Activated naive CD8-positive, alpha-beta T cell treated with anti-CD3 and anti-CD28 coated beads, Interleukin-2, amount 50 U/mL, for 24 hours (primary cell): ENCODE measurements at regions not wholly inside any gene's neighbourhood (a gene's known extent, or its start where the extent isn't known, plus 50 kb on each side); places are given as distances from the start of the nearest gene placed in this dataset.
"Not testable (repeated sequence)": the region's sequence is repeated elsewhere in the genome, so short reads cannot be mapped to it uniquely, and the experiment has no call there.

Source experiments
- ATAC-seq: fragments of 150-1000 bp; cut with Tn5 transposase; one replicate; pipeline ENCODE4 v1.10.0; 2021
- DNase-seq: peaks from one replicate; pipeline ENCODE4 v3.0.0; 2021
- H3K27ac Mint-ChIP-seq: one replicate; pipeline ENCODE4 v1.8.0; 2021; ENCODE audit warnings: mild to moderate bottlenecking, mixed read lengths
- H3K27me3 Mint-ChIP-seq: one replicate; pipeline ENCODE4 v1.8.0; 2021; ENCODE audit warnings: mixed read lengths
- H3K36me3 Mint-ChIP-seq: one replicate; pipeline ENCODE4 v1.8.0; 2021; ENCODE audit warnings: low read depth, mixed read lengths
- H3K4me1 Mint-ChIP-seq: one replicate; pipeline ENCODE4 v1.8.0; 2021; ENCODE audit warnings: mixed read lengths
- H3K4me3 Mint-ChIP-seq: one replicate; pipeline ENCODE4 v1.8.0; 2021; ENCODE audit warnings: mild to moderate bottlenecking, moderate library complexity, mixed read lengths
- H3K9me3 Mint-ChIP-seq: one replicate; pipeline ENCODE4 v1.8.0; 2021; ENCODE audit warnings: mixed read lengths

DNA sequence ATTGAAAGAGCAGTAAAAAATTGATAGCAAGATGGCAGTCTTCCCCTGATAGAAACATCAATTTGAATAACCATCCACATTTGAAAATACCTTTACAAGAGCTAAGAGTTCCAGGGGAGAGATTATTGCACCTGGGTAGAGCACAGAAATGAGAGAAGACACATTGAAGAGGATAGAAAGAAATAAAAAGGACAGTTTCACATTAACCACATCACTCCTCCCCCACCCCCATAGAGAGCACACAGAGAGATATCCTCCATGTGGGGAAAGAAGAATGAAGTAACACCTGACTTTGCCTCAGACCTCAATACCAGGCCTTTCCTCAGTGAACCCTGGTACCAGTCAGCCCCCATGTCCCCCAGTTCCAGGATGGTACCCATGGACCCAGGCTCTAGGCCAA, 486.7 kb downstream of the FAM181B start:
- Mint-ChIP-seq H3K27ac (no peak overlapping the region), H3K4me1 (no peaks in the 10 kb centered on the region), H3K36me3 (no peaks in the 10 kb centered on the region), H3K27me3 (peaks cover 8% of the 10 kb centered on the region), H3K9me3 (peaks cover 4% of the 10 kb centered on the region), H3K4me3 (no peak overlapping the region)
- ATAC-seq, result no peak
- no peak for DNase-seq

GRCh38 chr11:82239498-82239897, 494.2 kb downstream of the FAM181B start:
- Mint-ChIP-seq H3K27me3 (peaks cover 10% of the 10 kb centered on the region), H3K4me3 (no peak overlapping the region), H3K36me3 (no peaks in the 10 kb centered on the region), H3K4me1 (no peaks in the 10 kb centered on the region), H3K27ac (no peak overlapping the region), H3K9me3 (peaks cover 4% of the 10 kb centered on the region)
- ATAC-seq (no peak), DNase-seq (no peak)

DNA sequence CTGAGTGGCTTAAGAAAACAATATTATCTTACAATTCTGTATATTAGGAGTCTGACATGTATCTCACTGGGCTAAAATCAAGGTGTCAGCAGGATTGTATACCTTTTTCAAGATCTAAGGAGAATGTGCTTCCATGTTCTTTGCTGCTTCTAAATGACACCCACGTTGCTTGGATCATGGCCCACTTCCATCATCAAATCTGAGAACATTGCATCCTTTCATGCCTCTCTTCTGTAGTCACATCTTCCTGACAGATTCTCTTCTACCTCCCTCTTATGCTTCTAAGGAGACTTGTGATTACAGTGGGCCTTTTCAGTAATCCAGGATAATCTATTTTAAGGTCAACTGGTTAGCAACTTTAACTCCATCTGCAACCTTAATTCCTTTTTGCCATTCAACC, 499.4 kb downstream of the FAM181B start:
- H3K4me3 Mint-ChIP-seq, result no peak overlapping the region
- ATAC-seq (no peak), DNase-seq (no peak)
- H3K9me3 Mint-ChIP-seq, result no peaks in the 10 kb centered on the region
- no peaks in the 10 kb centered on the region for H3K4me1 Mint-ChIP-seq
- peaks cover 5% of the 10 kb centered on the region for H3K27me3 Mint-ChIP-seq
- no peak overlapping the region for H3K27ac Mint-ChIP-seq
- H3K36me3 Mint-ChIP-seq, result no peaks in the 10 kb centered on the region

DNA sequence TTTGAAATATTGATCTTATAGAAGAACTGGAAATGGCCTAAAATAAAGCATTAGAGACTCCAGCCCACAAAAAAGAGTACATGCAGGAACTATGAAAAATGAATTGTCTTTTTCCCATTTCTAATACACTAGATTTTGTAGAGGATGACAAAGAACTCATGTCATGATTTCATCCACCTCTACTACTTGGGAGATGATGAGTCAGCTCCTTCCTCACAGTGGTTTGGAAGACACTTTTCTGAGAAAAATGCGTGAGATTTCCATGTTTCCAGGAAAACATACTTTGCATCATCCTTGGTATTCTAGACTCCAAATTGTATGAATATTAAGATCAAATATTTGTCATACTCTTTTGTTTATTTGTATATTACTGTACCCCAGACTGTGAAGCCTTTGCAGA, 500.5 kb downstream of the FAM181B start:
- H3K4me1 Mint-ChIP-seq, result no peaks in the 10 kb centered on the region
- ATAC-seq, result no peak
- H3K27ac Mint-ChIP-seq, result no peak overlapping the region
- H3K36me3 Mint-ChIP-seq, result no peaks in the 10 kb centered on the region
- no peak overlapping the region for H3K4me3 Mint-ChIP-seq
- no peak for DNase-seq
- H3K9me3 Mint-ChIP-seq, result no peaks in the 10 kb centered on the region
- H3K27me3 Mint-ChIP-seq, result peaks cover 5% of the 10 kb centered on the region

DNA sequence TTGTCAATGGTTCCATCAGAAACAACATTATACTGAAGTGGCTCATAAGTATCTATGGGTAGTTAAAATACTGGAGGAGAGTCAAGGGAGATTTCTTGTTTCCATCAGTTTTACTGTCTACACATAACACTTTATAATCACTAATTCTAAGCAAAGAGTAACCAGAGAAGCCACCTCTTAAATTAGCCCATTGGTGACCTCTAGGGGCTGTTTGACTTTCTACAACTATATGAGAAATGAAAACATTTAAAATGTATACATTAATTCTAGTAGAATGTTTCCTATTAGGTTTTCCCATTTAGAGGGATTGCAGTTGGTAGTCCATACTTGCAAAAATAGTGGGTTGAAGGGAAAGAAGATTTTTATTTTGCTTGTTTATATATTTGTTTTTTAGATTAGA, 504.3 kb downstream of the FAM181B start:
- ATAC-seq (no peak), DNase-seq (no peak)
- Mint-ChIP-seq H3K27ac (no peak overlapping the region), H3K9me3 (no peaks in the 10 kb centered on the region), H3K4me1 (no peaks in the 10 kb centered on the region), H3K4me3 (no peak overlapping the region), H3K27me3 (peaks cover 2% of the 10 kb centered on the region), H3K36me3 (no peaks in the 10 kb centered on the region)

DNA sequence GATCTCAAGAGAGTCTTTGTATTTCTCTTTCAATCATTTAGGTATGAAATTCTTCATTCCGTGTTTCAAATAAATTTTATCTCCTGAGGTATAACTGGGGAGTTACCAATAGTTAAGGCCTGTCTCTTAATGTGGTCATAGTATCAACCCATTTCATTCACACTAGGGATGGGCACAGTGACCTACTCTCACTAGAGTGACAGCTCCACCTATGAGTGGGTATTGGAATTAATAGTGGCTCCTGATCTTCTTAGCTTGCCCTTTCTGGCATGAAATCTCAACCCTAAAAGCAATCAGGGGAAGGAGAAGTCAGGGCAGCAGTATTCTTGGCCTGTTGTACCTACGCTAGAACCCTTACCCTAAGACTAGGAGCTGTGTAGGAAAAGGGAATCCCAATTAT, 507.7 kb downstream of the FAM181B start:
- no peak for ATAC-seq
- H3K27ac Mint-ChIP-seq, result no peak overlapping the region
- H3K27me3 Mint-ChIP-seq, result no peaks in the 10 kb centered on the region

DNA sequence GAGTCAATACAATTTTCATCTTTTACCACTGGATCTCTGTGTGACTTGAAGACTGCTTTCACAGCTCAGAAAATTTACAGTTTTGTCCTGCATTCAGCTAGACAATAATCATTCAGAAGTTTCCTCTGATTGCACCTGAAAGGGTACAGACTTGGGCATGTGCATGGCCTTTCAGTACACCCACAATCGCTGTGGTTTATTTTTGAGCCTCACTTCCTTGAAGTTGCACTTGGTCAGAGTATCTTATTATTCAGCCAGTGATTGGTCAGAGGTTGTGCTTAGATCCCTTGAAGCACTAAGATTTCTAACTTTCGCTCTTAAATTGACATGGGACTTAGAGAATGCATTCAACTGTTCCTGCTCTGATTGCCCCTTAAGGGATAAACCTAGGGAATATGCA, 508.2 kb downstream of the FAM181B start:
- no peak overlapping the region for H3K4me3 Mint-ChIP-seq
- no peaks in the 10 kb centered on the region for H3K4me1 Mint-ChIP-seq
- no peak overlapping the region for H3K27ac Mint-ChIP-seq
- ATAC-seq (no peak), DNase-seq (no peak)
- H3K36me3 Mint-ChIP-seq, result no peaks in the 10 kb centered on the region
- no peaks in the 10 kb centered on the region for H3K9me3 Mint-ChIP-seq
- no peaks in the 10 kb centered on the region for H3K27me3 Mint-ChIP-seq

More for the DNA sequence above, 507.7 kb downstream of the FAM181B start:
- no peak overlapping the region for H3K4me3 Mint-ChIP-seq
- H3K4me1 Mint-ChIP-seq, result no peaks in the 10 kb centered on the region
- H3K36me3 Mint-ChIP-seq, result no peaks in the 10 kb centered on the region
- no peaks in the 10 kb centered on the region for H3K9me3 Mint-ChIP-seq
- no peak for DNase-seq

DNA sequence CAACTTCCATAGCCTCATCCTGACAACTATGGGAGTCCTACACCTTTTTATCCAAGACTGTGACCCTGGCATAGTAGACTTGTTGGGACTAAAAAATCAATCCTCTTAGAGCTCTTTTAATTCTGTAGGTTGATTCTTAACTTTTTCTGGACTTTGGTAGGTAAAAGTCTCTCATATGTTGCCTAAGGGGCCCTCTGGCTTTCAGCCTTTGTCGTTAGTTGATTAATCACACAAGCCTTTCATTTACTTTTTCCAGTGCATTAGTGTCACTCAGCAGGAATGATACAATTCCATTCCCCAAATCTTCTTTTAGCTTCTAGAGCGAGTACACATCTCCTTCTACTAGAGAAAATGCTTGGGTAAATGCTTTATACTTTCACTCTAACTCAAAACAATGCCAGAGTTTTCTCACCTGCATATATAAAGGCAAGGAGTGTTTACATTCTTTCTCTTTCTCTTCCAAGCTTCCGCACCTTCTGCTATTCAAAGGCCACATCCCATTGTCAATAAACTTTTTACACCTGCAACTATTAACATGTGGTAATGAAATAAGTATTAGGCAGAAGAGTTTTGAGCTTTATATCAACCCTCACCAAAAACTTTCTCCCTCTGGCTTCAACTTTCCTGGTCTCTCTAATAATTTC, 516.6 kb downstream of the FAM181B start:
- no peaks in the 10 kb centered on the region for H3K27me3 Mint-ChIP-seq
- ATAC-seq (no peak), DNase-seq (no peak)
- H3K9me3 Mint-ChIP-seq, result no peaks in the 10 kb centered on the region
- H3K4me3 Mint-ChIP-seq, result no peak overlapping the region
- no peaks in the 10 kb centered on the region for H3K36me3 Mint-ChIP-seq
- no peak overlapping the region for H3K27ac Mint-ChIP-seq
- H3K4me1 Mint-ChIP-seq, result no peaks in the 10 kb centered on the region

DNA sequence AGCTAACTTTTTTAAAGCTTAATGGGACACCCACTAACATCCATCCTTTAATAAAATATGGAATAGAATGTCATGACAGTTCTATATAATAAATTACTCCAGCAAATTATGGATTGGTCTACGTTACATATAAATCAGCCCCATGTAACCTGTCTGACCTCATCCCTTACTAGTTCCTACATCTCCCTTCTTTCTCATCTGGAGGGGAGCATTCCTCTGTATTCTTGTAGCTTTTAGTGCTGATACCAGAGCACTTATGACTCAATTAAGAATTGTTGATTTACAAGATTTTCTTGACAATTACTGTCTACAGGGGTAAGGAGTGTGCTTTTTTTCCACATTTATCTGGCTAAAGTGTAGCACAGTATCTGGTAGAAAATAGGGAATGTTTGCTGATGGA, 523.7 kb downstream of the FAM181B start:
- H3K27me3 Mint-ChIP-seq, result no peaks in the 10 kb centered on the region
- H3K4me1 Mint-ChIP-seq, result no peaks in the 10 kb centered on the region
- no peak overlapping the region for H3K27ac Mint-ChIP-seq
- no peaks in the 10 kb centered on the region for H3K9me3 Mint-ChIP-seq
- H3K36me3 Mint-ChIP-seq, result no peaks in the 10 kb centered on the region
- no peak overlapping the region for H3K4me3 Mint-ChIP-seq
- ATAC-seq (no peak), DNase-seq (no peak)

- no peak overlapping the region for H3K4me3 Mint-ChIP-seq
- no peak for ATAC-seq
- no peak overlapping the region for H3K27ac Mint-ChIP-seq
- H3K4me1 Mint-ChIP-seq, result no peaks in the 10 kb centered on the region
- H3K36me3 Mint-ChIP-seq, result no peaks in the 10 kb centered on the region
- no peaks in the 10 kb centered on the region for H3K27me3 Mint-ChIP-seq
- no peak for DNase-seq
- no peaks in the 10 kb centered on the region for H3K9me3 Mint-ChIP-seq
Measured at GRCh38 chr11:82195283-82195682, 538.4 kb downstream of the FAM181B start.

DNA sequence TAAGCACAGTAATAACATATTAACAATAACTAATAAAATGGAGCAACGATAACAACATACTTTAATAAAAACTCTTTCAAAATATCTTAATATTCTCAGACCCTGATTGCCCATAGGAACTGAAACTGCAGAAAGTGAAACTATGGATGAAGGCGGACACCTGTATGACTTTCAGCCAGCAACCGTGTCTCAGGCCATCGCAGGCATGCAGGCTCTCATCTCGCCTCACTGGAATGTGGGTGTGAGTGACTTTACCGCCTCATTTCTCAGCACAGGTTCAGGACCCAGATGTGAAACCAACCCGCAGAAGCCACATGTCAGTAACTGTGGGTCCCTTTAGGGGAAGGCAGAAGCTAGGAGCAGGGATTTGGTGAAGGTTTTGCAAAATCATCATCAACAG, 539.1 kb downstream of the FAM181B start:
- Mint-ChIP-seq H3K9me3 (no peaks in the 10 kb centered on the region), H3K27me3 (no peaks in the 10 kb centered on the region), H3K4me3 (no peak overlapping the region), H3K4me1 (no peaks in the 10 kb centered on the region), H3K36me3 (no peaks in the 10 kb centered on the region), H3K27ac (no peak overlapping the region)
- no peak for DNase-seq
- ATAC-seq, result no peak

DNA sequence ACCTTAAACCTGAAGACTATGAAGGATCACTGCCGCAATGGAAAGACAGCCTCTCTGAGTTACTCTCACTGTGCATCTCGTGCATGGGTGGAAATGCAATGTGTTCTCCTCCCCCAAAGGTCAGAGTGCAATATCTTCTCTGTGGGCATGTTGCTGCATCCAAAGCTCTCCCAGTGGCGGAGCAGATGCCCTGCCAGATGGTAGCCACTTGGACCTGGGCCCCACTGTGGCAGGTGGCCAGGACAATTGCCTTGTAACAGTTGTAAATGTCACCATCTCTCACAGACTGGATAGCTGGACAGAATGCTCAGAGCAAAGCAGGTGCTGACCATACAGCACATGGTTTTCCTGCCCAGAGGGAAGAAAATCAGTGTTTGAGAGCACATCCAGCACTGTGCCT, 542.0 kb downstream of the FAM181B start:
- Mint-ChIP-seq H3K27ac (no peak overlapping the region), H3K36me3 (no peaks in the 10 kb centered on the region), H3K4me1 (no peaks in the 10 kb centered on the region), H3K9me3 (no peaks in the 10 kb centered on the region), H3K27me3 (no peaks in the 10 kb centered on the region), H3K4me3 (no peak overlapping the region)
- ATAC-seq (no peak), DNase-seq (no peak)

- H3K27ac Mint-ChIP-seq, result no peak overlapping the region
- no peaks in the 10 kb centered on the region for H3K27me3 Mint-ChIP-seq
- ATAC-seq (no peak), DNase-seq (no peak)
- H3K4me3 Mint-ChIP-seq, result no peak overlapping the region
- H3K36me3 Mint-ChIP-seq, result no peaks in the 10 kb centered on the region
- no peaks in the 10 kb centered on the region for H3K4me1 Mint-ChIP-seq
- peaks cover under 1% of the 10 kb centered on the region for H3K9me3 Mint-ChIP-seq
Measured at GRCh38 chr11:82185925-82186324, 547.7 kb downstream of the FAM181B start.

DNA sequence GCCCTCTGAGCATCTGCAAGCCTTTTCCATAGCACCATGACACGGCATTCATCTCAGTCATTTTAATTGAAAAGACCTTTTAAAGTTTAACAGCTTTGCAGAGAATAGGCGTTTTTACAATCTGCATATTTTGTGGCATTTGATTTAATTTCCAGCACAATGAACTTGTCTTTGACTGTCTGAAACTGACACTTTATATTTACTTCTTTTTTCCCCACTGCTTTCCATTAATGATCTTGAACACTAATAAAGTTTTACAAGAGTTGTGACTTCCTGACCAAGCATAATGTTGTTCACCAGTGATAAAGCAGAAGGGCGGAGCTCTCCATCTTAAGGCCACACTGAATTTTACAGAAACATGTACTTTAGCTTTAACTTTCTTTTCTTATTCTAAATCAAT, 548.7 kb downstream of the FAM181B start:
- DNase-seq (no peak), ATAC-seq (no peak)
- Mint-ChIP-seq H3K4me1 (no peaks in the 10 kb centered on the region), H3K9me3 (peaks cover 5% of the 10 kb centered on the region), H3K27ac (no peak overlapping the region), H3K4me3 (no peak overlapping the region), H3K27me3 (no peaks in the 10 kb centered on the region), H3K36me3 (no peaks in the 10 kb centered on the region)

DNA sequence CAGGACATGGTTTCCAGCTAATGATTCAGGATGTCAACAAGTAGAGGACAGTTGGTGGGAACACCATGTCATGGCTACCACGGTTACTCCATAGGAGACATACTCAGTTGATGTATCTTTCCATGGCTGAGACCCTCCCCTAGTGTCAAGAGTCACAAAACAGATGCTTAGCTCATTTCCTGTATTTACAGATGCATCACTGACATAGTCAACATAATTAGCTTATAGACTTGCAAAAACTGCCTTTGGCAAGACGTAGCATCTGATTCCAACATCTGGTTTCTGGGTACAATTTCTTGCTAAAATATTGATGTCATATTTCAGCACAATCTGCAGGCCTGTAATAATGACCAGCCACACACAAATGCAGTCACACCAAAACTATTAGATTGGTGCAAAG, 550.3 kb downstream of the FAM181B start:
- Mint-ChIP-seq H3K4me3 (no peak overlapping the region), H3K4me1 (no peaks in the 10 kb centered on the region), H3K27me3 (no peaks in the 10 kb centered on the region), H3K9me3 (peaks cover 5% of the 10 kb centered on the region), H3K27ac (no peak overlapping the region), H3K36me3 (no peaks in the 10 kb centered on the region)
- no peak for DNase-seq
- no peak for ATAC-seq

DNA sequence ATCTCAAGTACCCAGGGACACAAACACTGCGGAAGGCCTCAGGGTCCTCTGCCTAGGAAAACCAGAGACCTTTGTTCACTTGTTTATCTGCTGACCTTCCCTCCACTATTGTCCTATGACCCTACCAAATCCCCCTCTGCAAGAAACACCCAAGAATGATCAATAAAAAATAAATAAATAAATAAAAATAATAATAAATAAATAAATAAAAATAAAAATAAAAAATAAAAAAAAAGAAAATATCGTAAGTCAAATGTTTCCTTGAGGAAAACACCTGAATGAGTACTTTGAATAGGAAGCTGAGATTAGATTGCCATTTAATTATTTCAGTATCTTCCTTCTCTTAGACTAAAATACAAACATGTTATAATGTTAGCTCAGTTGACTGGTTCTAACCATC, 551.0 kb downstream of the FAM181B start:
- H3K4me1 Mint-ChIP-seq, H3K36me3 Mint-ChIP-seq, H3K4me3 Mint-ChIP-seq, H3K27ac Mint-ChIP-seq, H3K9me3 Mint-ChIP-seq, ATAC-seq, H3K27me3 Mint-ChIP-seq, DNase-seq: not testable (repeated sequence)
